Esophagus squamous epithelium (tissue), 4 donors: ENCODE measurements at regions not wholly inside any gene's neighbourhood (a gene's known extent, or its start where the extent isn't known, plus 50 kb on each side); places are given as distances from the start of the nearest gene placed in this dataset.
A peak's percentile ranks its signal among the peaks of the same experiment; 100 is the strongest.

Experiments used
- POLR2A ChIP-seq, 4 donors: fragments of 450-650 bp; IDR thresholded peaks; one replicate each; pipeline ENCODE4 v1.6.1; 2017; ENCODE audit warnings: antibody characterized with exemption in 4 of 4, mild to moderate bottlenecking in 4 of 4, moderate library complexity in 3 of 4
- TF ChIP-seq, protein P1 (sequence below), 6 experiments: fragments of 450-650 bp in 4 of 6; fragments of 200-600 bp in 2 of 6; sonication (generic) in 2 of 6; IDR thresholded peaks; one replicate each; pipeline ENCODE4 v1.5.1; 2016 to 2019; ENCODE audit warnings: antibody characterized with exemption in 6 of 6, mild to moderate bottlenecking in 4 of 6, moderate library complexity in 4 of 6

GRCh38 chr14:22163051-22163450, 426.0 kb downstream of the DAD1 start:
- TF ChIP-seq, protein P1, sequence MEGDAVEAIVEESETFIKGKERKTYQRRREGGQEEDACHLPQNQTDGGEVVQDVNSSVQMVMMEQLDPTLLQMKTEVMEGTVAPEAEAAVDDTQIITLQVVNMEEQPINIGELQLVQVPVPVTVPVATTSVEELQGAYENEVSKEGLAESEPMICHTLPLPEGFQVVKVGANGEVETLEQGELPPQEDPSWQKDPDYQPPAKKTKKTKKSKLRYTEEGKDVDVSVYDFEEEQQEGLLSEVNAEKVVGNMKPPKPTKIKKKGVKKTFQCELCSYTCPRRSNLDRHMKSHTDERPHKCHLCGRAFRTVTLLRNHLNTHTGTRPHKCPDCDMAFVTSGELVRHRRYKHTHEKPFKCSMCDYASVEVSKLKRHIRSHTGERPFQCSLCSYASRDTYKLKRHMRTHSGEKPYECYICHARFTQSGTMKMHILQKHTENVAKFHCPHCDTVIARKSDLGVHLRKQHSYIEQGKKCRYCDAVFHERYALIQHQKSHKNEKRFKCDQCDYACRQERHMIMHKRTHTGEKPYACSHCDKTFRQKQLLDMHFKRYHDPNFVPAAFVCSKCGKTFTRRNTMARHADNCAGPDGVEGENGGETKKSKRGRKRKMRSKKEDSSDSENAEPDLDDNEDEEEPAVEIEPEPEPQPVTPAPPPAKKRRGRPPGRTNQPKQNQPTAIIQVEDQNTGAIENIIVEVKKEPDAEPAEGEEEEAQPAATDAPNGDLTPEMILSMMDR (IDR thresholded peaks at IDR 0.05) = peak in 1 of 6 experiments; percentile 11
- TF ChIP-seq POLR2A (IDR thresholded peaks at IDR 0.05) = no peak
